Activated CD4-positive, CD25-positive, alpha-beta regulatory T cell treated with anti-CD3 and anti-CD28 coated beads, Interleukin-2, amount 50 U/mL, for 24 hours (primary cell): ENCODE measurements at regions not wholly inside any gene's neighbourhood (a gene's known extent, or its start where the extent isn't known, plus 50 kb on each side); places are given as distances from the start of the nearest gene placed in this dataset.

Source experiments
- ATAC-seq, 2 donors: fragments of 150-1000 bp; cut with Tn5 transposase; one replicate each; pipeline ENCODE4 v1.10.0; 2021; ENCODE audit warnings: mild to moderate bottlenecking in 1 of 2, moderate library complexity in 1 of 2

DNA sequence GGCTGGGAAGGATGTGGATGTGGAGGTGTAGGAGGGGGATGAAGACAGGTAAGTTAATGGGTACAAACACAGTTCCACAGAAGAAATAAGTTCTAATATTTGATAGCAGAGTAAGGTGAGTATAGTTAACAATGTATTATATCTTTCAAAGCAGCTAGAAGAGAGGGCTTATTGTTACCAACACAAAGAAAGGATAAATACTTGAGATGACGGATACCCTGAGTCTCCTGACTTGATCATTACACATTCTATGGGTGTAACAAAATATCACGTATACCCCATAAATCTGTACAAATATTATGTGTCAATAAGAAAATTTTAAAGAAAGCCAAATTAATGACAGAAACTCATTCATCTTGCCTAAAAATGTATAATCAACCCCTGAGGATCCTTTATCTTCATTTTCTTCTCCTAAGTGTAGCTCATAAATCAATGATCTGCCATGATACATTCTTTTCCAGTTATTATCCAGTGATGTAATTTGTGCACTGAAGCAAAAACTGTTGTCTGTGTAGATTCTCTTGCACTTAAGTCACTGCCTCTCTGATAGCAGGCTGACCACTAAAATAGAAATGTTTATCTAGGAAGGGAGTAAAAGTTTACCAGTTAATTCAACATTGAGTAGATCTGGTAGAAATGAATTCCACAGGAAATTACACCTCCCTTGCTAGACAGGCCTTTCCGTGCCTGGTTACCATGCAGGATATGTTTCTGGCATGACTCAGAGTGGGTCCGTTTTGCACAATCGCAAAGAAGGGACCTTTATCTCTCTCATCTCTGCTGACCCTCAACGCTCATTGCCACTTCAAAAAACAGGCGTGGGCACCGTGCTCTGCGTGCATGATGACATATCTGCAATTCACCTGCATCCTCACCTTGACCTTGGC is 249.7 kb upstream of the NCKAP5 start:
- no peak for ATAC-seq

DNA sequence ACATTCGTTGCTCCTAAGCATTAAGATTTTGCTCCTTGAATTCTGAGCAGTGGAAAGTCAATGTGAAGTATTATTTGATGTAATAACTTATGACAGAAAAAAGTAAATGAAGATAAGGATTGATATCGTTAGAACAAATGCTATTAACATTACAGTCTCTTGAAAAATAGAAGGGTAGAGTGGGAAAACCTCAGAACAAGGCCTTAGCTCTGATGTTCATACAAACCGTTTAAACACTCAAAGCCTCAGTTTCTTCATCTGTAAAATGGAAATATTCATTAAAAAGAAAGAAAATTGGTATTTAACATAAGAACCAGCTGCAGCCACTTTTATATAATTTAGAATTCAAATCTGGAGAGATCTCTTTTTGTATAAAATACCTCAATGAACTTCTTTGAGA is 250.4 kb upstream of the NCKAP5 start:
- ATAC-seq, result no peak

DNA sequence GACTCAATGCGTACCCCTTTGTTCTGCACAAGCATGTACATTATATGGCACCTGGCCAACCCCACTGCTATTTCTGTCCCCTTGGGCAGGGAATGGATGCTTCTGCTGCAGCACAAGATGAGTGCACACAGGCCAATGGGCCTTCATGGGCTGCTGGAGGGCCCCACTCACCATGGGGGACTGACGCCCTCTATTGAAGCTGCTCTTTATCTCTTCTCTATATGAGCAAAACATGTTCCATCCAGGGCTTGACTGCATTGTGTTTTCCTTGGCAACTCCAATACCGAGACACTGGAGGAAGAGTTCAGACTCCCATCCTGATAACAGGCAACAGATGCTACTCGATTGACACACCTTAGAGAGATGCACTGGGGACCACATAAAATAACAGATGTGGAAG is 251.6 kb upstream of the NCKAP5 start:
- ATAC-seq, result no peak

DNA sequence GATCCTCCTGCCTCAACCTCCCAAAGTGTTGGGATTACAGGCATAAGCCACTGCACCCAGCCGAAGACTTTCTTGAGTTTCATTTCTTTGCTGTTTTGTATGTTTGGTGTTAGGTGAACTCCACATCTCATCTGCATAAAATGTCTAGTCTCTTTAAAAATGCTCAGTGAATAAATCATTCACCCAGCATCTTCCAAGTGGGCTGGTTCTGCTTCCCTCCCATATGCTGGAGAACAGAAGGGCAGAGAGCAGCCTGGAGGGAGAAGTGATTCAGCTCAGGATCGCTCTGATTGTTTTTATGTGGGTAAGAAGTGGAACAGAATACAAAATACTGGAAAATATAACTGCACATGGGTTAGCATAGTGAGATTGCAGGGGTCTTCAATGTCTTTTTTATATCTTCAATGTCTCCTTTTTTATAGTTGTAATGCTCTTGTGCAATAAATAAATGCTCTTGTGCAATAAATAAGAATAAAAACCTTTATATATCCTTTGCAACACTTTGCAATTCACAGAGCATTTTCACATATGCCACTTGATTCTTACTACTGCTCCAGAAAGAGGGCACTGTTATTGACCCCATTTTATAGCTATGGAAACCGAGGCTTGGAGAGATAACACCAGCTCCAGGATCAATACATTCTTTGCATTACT is 253.0 kb upstream of the NCKAP5 start:
- ATAC-seq, result no peak

DNA sequence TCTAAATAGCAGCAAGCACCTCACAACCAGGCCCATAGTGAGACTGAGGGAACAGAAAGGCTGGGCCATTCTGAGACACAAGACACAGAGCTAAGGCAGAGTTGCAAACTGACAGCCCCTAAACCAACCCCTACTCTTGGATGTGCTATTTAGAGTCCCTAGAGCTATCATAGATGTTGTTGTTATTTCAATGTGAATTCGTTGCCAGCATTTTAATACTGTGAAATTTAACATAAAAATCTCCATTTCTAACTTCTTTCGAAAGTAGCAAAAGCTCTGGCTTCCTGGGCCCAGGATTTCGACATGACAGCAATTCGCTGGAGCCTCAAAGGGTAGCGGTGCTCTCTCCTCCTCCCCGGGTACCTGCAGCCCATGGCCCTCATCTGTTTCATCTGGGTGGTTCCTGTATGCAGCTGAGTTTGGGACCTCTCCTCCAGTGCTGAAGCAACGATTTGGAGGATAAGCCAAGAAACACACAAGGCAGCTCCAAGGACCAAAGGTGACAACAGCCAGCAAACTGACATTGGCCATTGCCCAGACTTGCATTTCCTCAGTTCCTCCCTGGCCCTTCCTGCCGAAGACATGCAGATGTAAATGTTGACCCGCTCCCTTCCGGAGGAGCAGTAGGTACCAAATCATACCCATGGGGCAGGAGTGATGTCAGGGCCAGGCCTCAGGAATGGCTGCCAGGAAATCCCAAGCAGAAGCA is 254.4 kb upstream of the NCKAP5 start:
- no peak for ATAC-seq

DNA sequence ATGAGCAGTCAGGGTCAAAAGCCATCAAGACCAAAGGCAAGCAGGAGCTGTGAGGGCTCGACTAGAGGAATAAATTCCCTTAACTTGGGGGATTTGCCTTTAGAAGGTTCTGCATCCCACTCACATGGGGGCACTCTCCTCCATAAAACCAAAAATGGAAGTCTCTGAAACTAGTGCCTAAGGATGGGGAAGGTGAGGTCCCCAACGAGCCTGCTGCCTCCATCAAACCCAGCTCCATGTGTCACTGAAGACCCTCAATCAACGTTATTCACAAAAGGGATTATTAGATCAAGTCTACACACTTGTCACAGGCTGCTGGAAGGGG is 254.9 kb upstream of the NCKAP5 start:
- no peak for ATAC-seq

DNA sequence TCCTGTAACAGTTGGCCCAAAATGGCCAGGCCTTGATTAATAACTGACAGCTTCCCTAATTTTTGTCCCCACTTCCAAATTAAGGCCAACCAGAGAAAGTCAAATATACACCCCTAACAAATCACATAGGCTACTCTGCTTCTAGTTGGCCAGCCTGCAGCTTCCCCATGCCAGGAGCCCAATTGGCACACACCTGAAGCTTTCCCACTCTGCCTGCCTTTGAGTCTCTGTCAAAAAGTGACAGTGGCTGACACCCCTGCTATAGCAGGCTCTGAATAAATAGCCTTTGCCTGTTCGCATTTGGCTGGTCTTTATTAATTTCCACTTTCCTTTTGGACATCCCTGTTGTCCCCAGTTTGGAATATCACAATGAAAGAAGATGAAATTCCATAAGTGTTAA is 256.6 kb upstream of the NCKAP5 start:
- no peak for ATAC-seq

DNA sequence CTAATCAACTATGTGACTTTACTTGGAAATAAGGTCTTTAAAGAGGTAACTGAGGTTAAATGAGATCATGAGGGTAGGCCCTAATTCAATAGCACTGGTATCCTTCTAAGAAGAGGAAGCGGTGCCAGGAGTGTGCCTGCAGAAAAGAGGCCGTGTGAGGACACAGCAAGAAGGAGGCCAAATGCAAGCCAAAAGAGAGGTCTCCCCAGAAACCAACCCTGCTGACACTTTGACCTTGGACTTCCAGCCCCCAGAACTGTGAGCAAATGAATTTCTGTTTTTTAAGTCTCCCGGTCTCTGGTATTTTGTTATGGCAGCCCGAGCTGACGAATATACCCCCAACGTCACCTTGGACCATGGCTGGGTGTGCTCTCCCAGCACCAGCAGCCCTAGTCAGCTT is 257.5 kb upstream of the NCKAP5 start:
- no peak for ATAC-seq

DNA sequence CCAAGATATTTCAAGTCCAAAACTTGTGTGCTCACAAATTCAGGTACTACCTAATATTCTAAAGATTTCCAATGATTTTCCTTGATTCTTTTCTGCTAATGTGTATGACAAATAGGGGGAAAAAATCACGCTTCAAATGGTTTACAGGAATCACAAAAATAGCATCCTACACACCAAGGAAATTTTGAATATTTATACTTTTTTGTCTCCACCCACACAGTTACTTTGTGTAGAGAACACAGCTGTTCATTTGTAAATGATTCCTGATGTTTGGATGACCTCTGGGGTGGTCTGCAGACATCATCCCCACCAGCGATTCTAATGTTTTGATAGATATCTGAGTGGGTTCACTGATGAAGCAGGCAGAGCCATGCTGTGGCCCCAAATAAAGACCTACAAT is 260.6 kb upstream of the NCKAP5 start:
- ATAC-seq, result no peak

DNA sequence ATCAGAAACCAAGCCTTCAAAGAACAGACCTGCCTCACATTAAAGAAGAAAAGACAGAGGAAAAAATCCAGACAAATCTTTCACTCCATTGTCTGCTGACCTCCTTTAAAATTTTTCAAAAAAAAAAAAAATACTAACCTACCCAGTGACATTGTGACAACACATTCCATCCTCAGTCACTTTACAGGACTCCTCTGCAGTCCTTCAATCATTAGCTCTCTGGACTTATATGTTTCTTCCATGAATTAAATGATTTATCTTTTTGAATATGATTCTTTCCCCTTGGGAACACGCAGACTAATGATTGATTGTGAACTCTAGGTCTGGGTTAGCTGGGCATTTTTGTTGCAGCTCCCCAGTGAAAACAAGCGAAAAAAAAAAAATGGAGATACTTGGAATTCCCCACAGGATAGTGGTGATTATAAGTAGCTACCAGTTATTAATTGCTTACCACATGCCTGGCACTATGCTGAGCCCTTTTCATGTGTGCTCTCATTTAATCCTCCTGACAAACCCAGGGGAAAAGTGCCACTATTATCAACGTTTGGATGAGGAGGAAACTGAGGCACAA is 261.3 kb upstream of the NCKAP5 start:
- ATAC-seq, result no peak

DNA sequence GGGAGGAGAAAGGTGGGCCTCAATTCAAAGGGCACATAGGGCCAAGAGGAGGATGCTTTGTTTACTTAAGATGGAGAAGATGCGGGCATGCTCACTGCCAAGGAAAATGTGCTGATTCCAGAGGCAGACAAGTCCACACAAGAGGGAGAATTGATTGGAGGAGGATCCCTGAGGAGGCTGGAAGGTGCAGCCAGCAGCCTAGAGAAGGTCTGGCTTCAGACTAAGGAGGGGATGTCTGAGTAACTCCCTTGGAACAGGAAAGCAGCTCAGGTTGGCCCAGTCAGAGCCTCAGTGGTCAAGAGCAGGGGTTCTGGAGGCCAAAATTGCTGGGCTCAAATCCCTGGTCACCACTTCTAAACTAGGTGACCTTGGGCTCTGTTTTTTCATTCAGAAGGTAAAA is 265.5 kb upstream of the NCKAP5 start:
- no peak for ATAC-seq

DNA sequence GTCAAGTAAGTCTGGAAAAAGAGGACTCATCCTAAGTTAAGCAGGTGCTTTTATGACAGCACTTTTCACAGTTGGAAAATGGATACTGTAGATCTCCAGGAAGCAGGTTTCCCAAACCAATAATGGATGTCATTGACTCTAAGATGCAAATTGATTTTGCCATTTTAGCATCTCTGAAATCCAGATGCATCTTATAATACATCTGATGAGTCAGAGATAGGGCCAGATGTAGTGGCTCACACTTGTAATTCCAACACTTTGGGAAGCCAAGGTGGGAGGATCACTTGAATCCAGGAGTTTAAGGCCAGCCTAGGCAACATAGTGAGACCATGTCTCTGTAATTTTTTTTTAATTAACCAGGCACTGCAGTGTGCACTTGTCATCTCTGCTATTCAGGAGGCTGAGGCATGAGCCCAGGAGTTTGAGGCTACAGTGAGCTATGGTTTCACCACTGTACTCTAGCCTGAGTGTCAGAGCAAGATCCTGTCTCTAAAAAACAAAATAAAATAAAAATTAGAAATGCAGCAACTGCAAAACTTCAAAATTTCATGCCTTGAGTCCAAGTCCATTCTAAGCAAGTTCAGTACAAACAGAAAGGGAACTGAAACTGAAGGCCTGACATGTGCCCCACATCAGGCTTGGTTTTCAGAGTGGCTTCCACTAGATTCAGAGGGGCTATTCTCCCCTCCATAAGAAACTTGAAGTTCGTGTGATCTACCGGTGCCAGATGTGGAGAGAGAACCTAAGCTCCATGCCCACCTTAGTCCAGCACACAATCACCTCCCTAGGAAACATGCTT is 267.8 kb upstream of the NCKAP5 start:
- no peak for ATAC-seq

DNA sequence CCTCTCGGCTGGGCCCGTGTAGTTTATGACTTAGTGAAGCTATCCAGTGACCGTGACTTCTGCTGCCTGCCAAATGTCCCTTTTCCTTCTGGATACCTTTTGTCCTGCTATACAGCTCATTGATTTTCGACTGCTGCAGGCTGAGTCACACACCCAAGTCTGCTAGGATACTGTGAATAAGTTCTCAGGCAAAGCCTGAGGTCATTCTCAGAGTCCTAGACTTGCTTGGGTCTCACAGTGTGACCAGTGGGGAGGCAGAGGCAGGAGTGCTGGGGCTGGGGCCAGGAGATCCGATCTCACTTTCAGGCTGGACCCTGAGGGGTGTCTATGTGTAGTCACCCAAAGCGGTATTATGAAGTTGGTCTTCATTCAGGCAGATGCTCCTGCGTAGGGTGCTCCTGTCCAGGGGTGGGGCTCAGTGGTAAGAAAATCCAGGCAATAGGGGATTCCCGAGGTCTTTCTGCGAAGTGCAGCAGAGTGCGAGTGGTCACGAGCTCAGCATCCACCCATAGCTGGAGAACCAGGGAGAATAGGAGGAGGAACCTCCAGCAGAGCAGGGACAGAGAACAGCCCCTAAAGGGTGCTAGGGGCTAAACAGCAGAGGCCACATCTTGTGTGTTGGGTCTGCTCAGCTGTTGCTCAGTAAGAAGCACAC is 268.6 kb upstream of the NCKAP5 start:
- no peak for ATAC-seq

DNA sequence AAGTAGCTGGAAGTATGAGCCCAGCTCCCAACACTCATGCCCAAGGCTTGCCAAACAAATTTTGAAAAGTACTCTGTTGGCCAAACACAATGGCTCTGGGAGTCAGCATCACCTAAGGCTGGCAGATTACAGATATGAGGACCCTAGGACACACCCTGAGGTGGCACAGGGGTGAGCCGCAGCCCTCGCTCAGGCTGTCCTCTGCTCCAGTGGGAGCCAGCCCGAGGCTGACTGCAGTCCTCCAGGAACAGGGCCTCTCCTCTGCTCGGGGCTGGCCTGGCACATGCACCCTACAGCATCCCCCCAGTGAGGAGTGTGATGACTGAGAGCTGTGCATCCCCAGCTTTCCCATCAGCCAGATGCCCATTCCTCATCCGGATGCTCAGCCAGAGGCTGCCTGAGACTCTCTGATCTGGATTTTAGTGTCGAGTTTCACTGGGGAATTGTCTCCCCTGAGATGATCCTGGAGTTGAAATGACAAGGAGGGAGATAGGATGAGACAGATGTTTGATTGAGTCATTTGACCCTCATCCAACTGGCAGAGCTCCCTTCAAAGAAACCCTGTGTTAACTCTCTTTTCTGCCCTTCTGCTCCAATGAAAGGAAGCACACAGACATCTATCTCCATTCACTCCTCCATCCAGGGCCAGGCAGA is 269.3 kb upstream of the NCKAP5 start:
- ATAC-seq, result no peak

DNA sequence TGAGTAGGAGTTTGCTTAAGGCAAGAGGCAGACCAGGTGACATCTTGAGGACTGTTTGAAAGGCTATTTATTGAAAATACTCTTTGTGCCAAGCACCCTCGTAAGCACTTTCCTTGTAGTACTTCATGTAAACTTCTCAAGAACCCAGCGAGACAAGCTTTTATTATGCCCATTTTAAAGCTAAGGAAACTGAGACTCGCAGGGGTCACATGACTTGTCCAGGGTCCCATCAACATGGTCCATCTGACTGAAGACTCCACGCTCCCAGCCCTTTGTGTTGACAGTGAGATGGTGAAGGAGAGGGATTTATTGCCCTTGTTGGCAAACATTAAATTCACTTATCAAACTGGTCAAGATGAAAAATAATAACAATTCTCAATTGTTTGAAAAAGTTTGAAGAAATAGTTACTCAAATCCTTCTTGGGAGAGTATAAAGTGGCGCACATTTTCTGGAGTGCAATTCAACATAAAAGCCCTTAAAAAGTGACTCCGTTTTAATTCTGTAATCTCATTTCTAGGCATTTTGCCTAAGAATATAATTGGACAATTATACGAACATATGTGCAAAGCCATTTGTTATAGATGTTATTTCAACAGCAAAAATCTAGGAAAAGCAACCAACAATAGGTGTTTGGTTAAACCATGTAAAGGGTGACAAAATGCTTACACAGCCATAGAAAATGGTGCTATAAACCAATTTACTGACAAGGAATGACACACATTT is 270.5 kb upstream of the NCKAP5 start:
- ATAC-seq, result no peak

DNA sequence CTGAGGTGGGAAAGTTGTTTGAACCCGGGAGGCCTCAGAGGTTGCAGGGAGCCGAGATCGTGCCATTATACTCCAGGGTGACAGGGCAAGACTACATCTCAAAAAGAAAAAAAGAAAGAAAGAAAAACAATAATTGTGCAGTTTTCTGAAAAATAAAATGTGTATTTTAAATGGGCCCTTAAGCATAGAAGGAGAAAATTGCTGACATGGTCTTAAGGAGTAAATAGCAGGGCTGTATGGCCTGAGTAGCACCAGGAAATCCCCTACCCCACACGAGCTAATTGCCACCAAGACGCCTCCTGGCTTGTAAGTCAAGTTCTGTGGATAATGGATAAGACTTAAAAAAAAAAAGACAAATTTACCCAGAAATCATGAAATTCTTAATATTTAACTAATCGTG is 271.4 kb upstream of the NCKAP5 start:
- ATAC-seq, result no peak

DNA sequence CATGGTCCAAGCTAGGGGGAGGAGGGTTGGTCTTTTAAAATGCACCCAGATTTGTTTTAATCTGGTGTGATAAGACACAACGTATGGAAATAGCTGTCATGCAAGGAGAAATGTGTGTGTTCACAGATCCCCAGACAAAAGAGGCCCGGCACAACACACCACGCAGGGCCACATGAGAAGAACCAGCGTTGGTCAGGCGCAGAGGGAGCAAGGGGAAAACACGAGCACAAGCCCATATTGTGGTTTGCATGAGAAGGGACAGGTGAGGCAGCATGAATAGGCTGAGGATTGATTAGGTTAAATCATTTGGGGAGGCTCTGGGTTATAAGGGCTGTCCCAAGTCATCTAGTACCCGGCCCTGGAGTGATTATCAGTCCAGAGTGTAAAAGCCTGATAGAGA is 272.5 kb upstream of the NCKAP5 start:
- no peak for ATAC-seq

DNA sequence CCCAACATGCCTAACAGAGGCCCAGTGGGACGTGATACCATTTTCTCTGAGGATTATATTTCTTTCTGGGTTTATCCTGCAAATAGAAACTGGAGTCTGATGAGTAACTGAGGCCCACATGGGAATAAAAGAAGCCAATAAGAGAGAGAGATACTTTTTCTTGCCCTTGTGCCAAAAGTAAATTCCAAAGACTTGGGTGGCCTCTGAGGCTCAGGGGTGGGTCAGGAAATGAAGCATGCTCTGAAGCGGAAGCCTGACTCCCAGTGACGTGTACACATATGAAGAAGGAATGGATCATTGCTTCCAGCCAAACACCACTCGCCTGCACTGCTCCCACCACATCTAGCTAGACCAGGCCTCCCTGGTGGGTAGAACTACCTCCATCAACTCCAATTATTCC is 273.6 kb upstream of the NCKAP5 start:
- ATAC-seq, result no peak

DNA sequence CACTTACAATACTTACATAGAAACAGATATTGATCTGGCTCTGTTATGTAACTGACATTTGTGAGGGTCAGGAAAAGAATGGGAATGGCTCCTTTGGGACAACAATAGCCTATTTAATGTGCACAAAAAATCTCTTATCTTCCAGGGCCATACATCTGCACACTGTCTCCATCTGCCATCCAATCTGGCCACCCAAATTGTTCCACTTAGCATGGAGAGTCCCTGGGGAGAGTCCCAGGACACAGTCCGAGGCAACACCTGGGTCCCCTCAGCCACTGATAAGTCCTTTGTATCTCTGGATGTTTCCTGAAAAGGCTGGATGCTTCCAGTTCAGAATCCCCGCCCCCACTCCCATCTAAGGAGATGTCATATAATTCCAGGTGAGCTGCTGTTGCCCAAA is 274.2 kb upstream of the NCKAP5 start:
- no peak for ATAC-seq

DNA sequence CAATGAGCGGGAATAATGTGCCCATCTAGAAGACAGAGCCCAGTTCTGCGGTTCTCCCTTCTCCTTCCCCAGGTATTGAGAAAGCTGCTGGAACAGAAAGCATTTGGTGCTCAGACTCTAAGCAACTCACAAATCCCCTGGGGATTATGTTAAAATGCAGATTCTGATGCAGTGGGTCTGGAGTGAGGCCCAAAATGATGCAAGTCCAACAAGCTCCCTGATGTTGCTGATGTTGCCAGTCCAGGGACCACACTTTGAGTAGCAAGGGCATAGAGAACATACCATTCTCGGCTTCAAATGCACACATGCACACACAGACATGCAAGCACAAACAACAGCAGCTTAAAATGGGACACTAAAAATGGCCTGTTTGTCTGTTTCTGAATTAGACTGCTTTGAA is 274.8 kb upstream of the NCKAP5 start:
- no peak for ATAC-seq

DNA sequence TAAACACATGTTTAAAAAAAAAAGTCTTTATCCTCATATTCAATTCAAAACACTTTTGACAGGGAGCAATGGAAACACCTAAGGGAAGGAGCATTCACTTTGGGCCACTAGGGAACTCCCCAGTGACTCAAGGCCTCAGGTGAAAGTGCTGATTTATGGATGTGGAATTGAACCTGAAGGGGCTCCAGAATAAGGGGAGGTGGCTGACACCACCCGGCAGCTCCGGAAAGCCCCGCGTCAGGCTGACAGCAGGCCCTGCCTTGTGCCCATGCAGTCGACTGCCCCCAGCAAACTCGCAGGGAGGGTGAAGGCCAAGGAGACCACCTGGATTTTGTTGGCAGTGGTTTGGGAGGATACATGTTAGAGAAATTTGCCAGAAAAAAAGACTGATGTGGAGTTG is 275.3 kb upstream of the NCKAP5 start:
- ATAC-seq, result no peak
